H1 (cell line): ENCODE measurements at regions not wholly inside any gene's neighbourhood (a gene's known extent, or its start where the extent isn't known, plus 50 kb on each side); places are given as distances from the start of the nearest gene placed in this dataset.

Source experiments
- CTCF ChIA-PET: fragments of 300-600 bp; sonication (Branson Sonifier 250); formaldehyde crosslinking; loops from one replicate; lab custom pipeline; 2021; ENCODE audit not compliant: partially characterized antibody; lab: Charles Lee
- POLR2A ChIA-PET: fragments of 300-600 bp; sonication (Branson Sonifier 250); formaldehyde crosslinking; loops from one replicate; lab custom pipeline; 2021; ENCODE audit warnings: inconsistent platforms; ENCODE audit not compliant: partially characterized antibody; lab: Charles Lee
- DNase-seq, 2 experiments: peaks; one replicate each; pipeline versions ENCODE4 v3.0.0 to v3.0.0-alpha.2; 2010 to 2022; ENCODE audit warnings: low spot score in 2 of 2, low read depth in 1 of 2, mixed read lengths in 1 of 2
- FAIRE-seq: peaks from 2 replicates; lab custom pipeline; 2011; peaks lifted over from hg19 to GRCh38; lab: Jason Lieb, UNC
- H2AFZ ChIP-seq: 2 replicates; pipeline ENCODE4 v1.8.1; 2012; ENCODE audit warnings: low read length, inconsistent platforms
- H2AK5ac ChIP-seq: 2 replicates; pipeline ENCODE4 v1.6.1; 2013; ENCODE audit warnings: low read depth, low read length
- H2BK120ac ChIP-seq: replicated peaks from 2 replicates; pipeline ENCODE3; 2013; ENCODE audit warnings: low read depth, low read length, inconsistent platforms
- H2BK12ac ChIP-seq: 2 replicates; pipeline ENCODE4 v1.6.1; 2013; ENCODE audit warnings: low read depth, low read length
- H2BK15ac ChIP-seq: 2 replicates; pipeline ENCODE4 v1.6.1; 2013; ENCODE audit warnings: low read length
- H2BK20ac ChIP-seq: 2 replicates; pipeline ENCODE4 v1.6.1; 2013; ENCODE audit warnings: low read length
- H2BK5ac ChIP-seq: 2 replicates; pipeline ENCODE4 v1.6.1; 2013; ENCODE audit warnings: low read depth, low read length
- H3K14ac ChIP-seq: 2 replicates; pipeline ENCODE4 v1.6.1; 2013; ENCODE audit warnings: inconsistent platforms; ENCODE audit not compliant: insufficient read length
- H3K18ac ChIP-seq: 2 replicates; pipeline ENCODE4 v1.6.1; 2013; ENCODE audit warnings: low read length; ENCODE audit errors: extremely low read depth
- H3K23ac ChIP-seq: 2 replicates; pipeline ENCODE4 v1.6.1; 2013; ENCODE audit warnings: inconsistent platforms; ENCODE audit not compliant: insufficient read length
- H3K23me2 ChIP-seq: 2 replicates; pipeline ENCODE4 v1.6.1; 2013; ENCODE audit warnings: low read depth, low read length
- H3K27ac ChIP-seq: 2 replicates; pipeline ENCODE4 v1.6.1; 2011; ENCODE audit warnings: low read depth, low read length, inconsistent platforms
- H3K27me3 ChIP-seq, 4 experiments: replicated peaks in 1 of 4; 1 replicate in 1 of 4; 2 replicates in 3 of 4; pipeline versions ENCODE4 v1.6.1 to v1.8.1; 2011 to 2013; ENCODE audit warnings: low read length in 3 of 4, mild to moderate bottlenecking in 3 of 4, inconsistent platforms in 2 of 4, mixed read lengths in 2 of 4, moderate library complexity in 1 of 4; ENCODE audit not compliant: control insufficient read depth in 3 of 4, insufficient read depth in 3 of 4; ENCODE audit errors: extremely low read depth in 1 of 4
- H3K36me3 ChIP-seq, 4 experiments: 2 replicates each; pipeline versions ENCODE4 v1.6.1 to v1.8.1; 2011 to 2013; ENCODE audit warnings: mild to moderate bottlenecking in 4 of 4, low read length in 3 of 4, moderate library complexity in 2 of 4, control low read depth in 1 of 4, inconsistent platforms in 1 of 4; ENCODE audit not compliant: insufficient read depth in 4 of 4, control insufficient read depth in 2 of 4
- H3K4ac ChIP-seq: replicated peaks from 2 replicates; pipeline ENCODE3; 2013; ENCODE audit warnings: low read length, low read depth, mixed read lengths, inconsistent platforms; ENCODE audit not compliant: insufficient read length
- H3K4me1 ChIP-seq, 4 experiments: replicated peaks in 1 of 4; 1 replicate in 1 of 4; 2 replicates in 3 of 4; pipeline versions ENCODE4 v1.6.1 to v1.8.1; 2011 to 2013; ENCODE audit warnings: low read length in 3 of 4, inconsistent platforms in 2 of 4, mixed read lengths in 1 of 4; ENCODE audit not compliant: insufficient read depth in 4 of 4, control insufficient read depth in 3 of 4
- H3K4me2 ChIP-seq, 2 experiments: 2 replicates each; pipeline versions ENCODE4 v1.6.1 to v1.8.1; 2011 to 2013; ENCODE audit warnings: low read depth in 2 of 2, low read length in 2 of 2, control low read depth in 1 of 2, inconsistent platforms in 1 of 2, mild to moderate bottlenecking in 1 of 2; ENCODE audit not compliant: insufficient read depth in 1 of 2
- H3K4me3 ChIP-seq, 4 experiments: fragments of 200-600, 300-600 bp in 1 of 4; sonication (generic), shearing (Covaris generic), sonication (Bioruptor Twin) in 1 of 4; 2 replicates each; pipeline versions ENCODE4 v1.5.1 to v1.8.1; 2011 to 2016; ENCODE audit warnings: low read length in 4 of 4, low read depth in 3 of 4, control low read depth in 2 of 4, inconsistent platforms in 2 of 4, mild to moderate bottlenecking in 2 of 4, mixed read lengths in 1 of 4, moderate library complexity in 1 of 4; ENCODE audit not compliant: insufficient read depth in 2 of 4; ENCODE audit errors: extremely low read depth in 1 of 4
- H3K56ac ChIP-seq: replicated peaks from 2 replicates; pipeline ENCODE3; 2013; ENCODE audit warnings: low read depth, mild to moderate bottlenecking, mixed read lengths, low read length, inconsistent platforms; ENCODE audit not compliant: insufficient read length
- H3K79me1 ChIP-seq: 2 replicates; pipeline ENCODE4 v1.6.1; 2013; ENCODE audit warnings: low read depth, low read length, control low read depth
- H3K79me2 ChIP-seq, 2 experiments: 2 replicates each; pipeline versions ENCODE4 v1.6.1 to v1.8.1; 2012 to 2013; ENCODE audit warnings: low read length in 2 of 2, mild to moderate bottlenecking in 2 of 2, inconsistent platforms in 1 of 2; ENCODE audit not compliant: insufficient read depth in 2 of 2, control insufficient read depth in 1 of 2
- H3K9ac ChIP-seq, 4 experiments: replicated peaks in 1 of 4; 1 replicate in 1 of 4; 2 replicates in 3 of 4; pipeline versions ENCODE4 v1.6.1 to v1.8.1; 2011 to 2013; ENCODE audit warnings: low read depth in 3 of 4, low read length in 3 of 4, control low read depth in 2 of 4, mild to moderate bottlenecking in 2 of 4, moderate library complexity in 2 of 4, inconsistent platforms in 1 of 4; ENCODE audit errors: extremely low read depth in 1 of 4
- H3K9me3 ChIP-seq, 2 experiments: 2 replicates each; pipeline versions ENCODE4 v1.6.1 to v1.8.1; 2012 to 2013; ENCODE audit warnings: mild to moderate bottlenecking in 2 of 2, moderate library complexity in 2 of 2, control low read depth in 1 of 2, inconsistent platforms in 1 of 2, low read depth in 1 of 2, low read length in 1 of 2, mixed read lengths in 1 of 2; ENCODE audit not compliant: insufficient read depth in 2 of 2
- H4K20me1 ChIP-seq, 2 experiments: replicated peaks in 1 of 2; 2 replicates each; pipeline versions ENCODE3 to v1.8.1; 2011 to 2013; ENCODE audit warnings: inconsistent platforms in 2 of 2, low read length in 2 of 2, mild to moderate bottlenecking in 1 of 2; ENCODE audit not compliant: insufficient read depth in 2 of 2, control insufficient read depth in 1 of 2
- H4K5ac ChIP-seq: 2 replicates; pipeline ENCODE4 v1.6.1; 2013; ENCODE audit warnings: low read length, low read depth, mixed read lengths, inconsistent platforms; ENCODE audit not compliant: insufficient read length
- H4K8ac ChIP-seq: 2 replicates; pipeline ENCODE4 v1.8.0; 2013; ENCODE audit warnings: mild to moderate bottlenecking, moderate library complexity, low read length, inconsistent platforms; ENCODE audit not compliant: insufficient read depth; ENCODE audit errors: extremely low read depth
- H4K91ac ChIP-seq: replicated peaks from 2 replicates; pipeline ENCODE3; 2013; ENCODE audit warnings: low read length, mixed read lengths, inconsistent platforms; ENCODE audit not compliant: insufficient read length
- RBBP5 ChIP-seq: IDR thresholded peaks from 2 replicates; pipeline ENCODE4 v1.7.1; 2012; ENCODE audit warnings: low read depth, mild to moderate bottlenecking, inconsistent platforms, low read length, moderate library complexity, borderline replicate concordance
- WGBS, 2 experiments: shearing (Covaris generic) in 1 of 2; methylation state at CpG; one replicate each; pipeline versions ENCODE4 v1.1.6 to v1.1.7; 2013 to 2015; ENCODE audit warnings: low lambda C conversion rate in 2 of 2, mixed read lengths in 2 of 2, inconsistent platforms in 1 of 2, low coverage in 1 of 2, missing lambda C conversion rate in 1 of 2; ENCODE audit not compliant: insufficient replicate concordance in 2 of 2, insufficient coverage in 1 of 2, insufficient read length in 1 of 2; ENCODE audit errors: extremely low coverage in 1 of 2, missing lambda C conversion rate in 1 of 2; 5-methylcytosine and 5-hydroxymethylcytosine counted together
- TF ChIP-seq, protein P1 (sequence below): IDR thresholded peaks from 2 replicates; pipeline ENCODE4 v1.6.1; 2011; ENCODE audit warnings: low read depth, mild to moderate bottlenecking, low read length; ENCODE audit not compliant: insufficient read depth

DNA sequence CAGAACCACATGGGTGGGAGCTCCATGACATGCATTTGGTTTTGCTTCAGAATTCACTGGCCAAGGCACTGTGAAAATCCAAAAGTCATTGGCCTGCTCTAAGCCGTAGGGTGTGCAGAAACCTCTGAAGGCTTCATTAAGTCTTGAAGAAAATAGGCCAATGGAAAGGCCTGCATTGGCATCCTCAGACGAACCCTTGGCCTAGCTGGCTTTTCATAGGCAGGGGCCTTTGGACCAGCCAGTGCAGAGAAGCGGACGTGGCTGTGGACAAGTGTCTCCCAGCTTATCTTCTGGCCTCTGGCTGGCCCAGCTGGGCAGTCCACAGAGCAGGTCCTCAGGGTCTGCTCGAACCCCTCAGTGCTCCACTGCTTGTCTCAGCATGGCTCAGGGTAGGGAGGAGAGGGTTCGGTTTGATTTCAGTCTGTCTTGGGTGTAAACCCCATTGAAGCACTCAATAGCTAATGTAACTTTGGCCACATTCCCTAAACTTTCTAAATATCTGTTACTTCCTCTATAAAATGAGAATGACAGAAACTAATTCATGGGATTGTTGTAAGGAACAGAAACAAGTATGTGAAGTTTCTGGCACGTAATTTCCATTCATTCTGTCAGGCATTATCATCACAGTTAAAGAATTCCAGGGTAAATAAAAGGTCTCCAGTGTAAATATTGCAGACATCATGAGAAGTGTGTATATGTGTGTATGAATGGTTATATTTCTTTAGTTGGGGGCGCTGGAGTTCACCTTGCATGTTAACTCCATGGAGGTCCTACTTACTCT lies 125.5 kb downstream of the TFCP2L1 start:
- Histone ChIP-seq H3K4me1 (no peaks in the 10 kb centered on the region), H4K5ac (no peak overlapping the region), H2BK20ac (no peak overlapping the region), H2BK120ac (no peak overlapping the region), H3K79me1 (no peaks in the 10 kb centered on the region; the same call in 1 of the 2 replicates), H3K23me2 (no peaks in the 10 kb centered on the region), H3K27me3 (no peaks in the 10 kb centered on the region), H4K91ac (no peak overlapping the region), H3K79me2 (no peaks in the 10 kb centered on the region), H2BK12ac (no peak overlapping the region), H3K9ac (no peak overlapping the region), H2BK5ac (no peak overlapping the region), H4K20me1 (no peaks in the 10 kb centered on the region), H2BK15ac (no peak overlapping the region), H2AK5ac (no peak overlapping the region), H3K4me2 (no peak overlapping the region), H3K56ac (no peak overlapping the region), H3K14ac (no peak overlapping the region), H3K9me3 (peaks cover 24 to 25% of the 10 kb centered on the region in 2 experiments), H4K8ac (no peak overlapping the region), H3K36me3 (no peaks in the 10 kb centered on the region), H3K23ac (no peak overlapping the region), H2AFZ (no peak overlapping the region), H3K4me3 (no peak overlapping the region), H3K18ac (no peak overlapping the region), H3K27ac (no peak overlapping the region), H3K4ac (no peak overlapping the region)
- DNase-seq = no peak
- FAIRE-seq = no peak
- 87% methylated on average over 8 of the region's 8 CpGs; no CpG with 5 or more reads in 1 of the 2 experiments for WGBS, 2 experiments
- ChIA-PET CTCF (interaction anchor here (0.6 to 1.5 kb wide), 5 partner anchors 10 to 64 kb away, joined by 3 to 10 read pairs (median 4); no protein-coding TSS in a partner anchor), POLR2A (interaction anchor here (1.8 kb wide), 1 partner anchor 85 kb away, joined by 7 read pairs; no protein-coding TSS in a partner anchor)
- no peak for TF ChIP-seq RBBP5
- TF ChIP-seq, protein P1, sequence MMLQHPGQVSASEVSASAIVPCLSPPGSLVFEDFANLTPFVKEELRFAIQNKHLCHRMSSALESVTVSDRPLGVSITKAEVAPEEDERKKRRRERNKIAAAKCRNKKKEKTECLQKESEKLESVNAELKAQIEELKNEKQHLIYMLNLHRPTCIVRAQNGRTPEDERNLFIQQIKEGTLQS = no peak
